Prostate gland (tissue), 2 donors: ENCODE measurements at regions not wholly inside any gene's neighbourhood (a gene's known extent, or its start where the extent isn't known, plus 50 kb on each side); places are given as distances from the start of the nearest gene placed in this dataset.
"Not testable (repeated sequence)": the region's sequence is repeated elsewhere in the genome, so short reads cannot be mapped to it uniquely, and the experiment has no call there.

Experiments
- DNase-seq: peaks from one replicate; pipeline ENCODE4 v3.0.0-alpha.2; 2019; ENCODE audit warnings: low spot score
- H3K27ac ChIP-seq, 2 donors: fragments of 200-600 bp; sonication (generic); 2 replicates each; pipeline ENCODE4 v1.5.1; 2017 to 2019
- H3K27me3 ChIP-seq: fragments of 200-600 bp; sonication (generic); replicated peaks from 2 replicates; pipeline ENCODE4 v1.5.1; 2019; ENCODE audit not compliant: insufficient read depth
- H3K36me3 ChIP-seq, 2 donors: fragments of 200-600 bp; sonication (generic); 1 replicate in 1 of 2; 2 replicates in 1 of 2; pipeline versions ENCODE4 v1.5.1 to v1.8.1; 2017 to 2019
- H3K4me1 ChIP-seq: fragments of 200-600 bp; sonication (generic); replicated peaks from 2 replicates; pipeline ENCODE4 v1.5.1; 2019
- H3K4me3 ChIP-seq, 2 donors: fragments of 200-600 bp; sonication (generic); 2 replicates each; pipeline ENCODE4 v1.5.1; 2017 to 2019
- H3K9me3 ChIP-seq: fragments of 200-600 bp; sonication (generic); 2 replicates; pipeline ENCODE4 v1.5.1; 2017
- POLR2A ChIP-seq: fragments of 450-650 bp; IDR thresholded peaks from one replicate; pipeline ENCODE4 v1.6.1; 2016; ENCODE audit warnings: antibody characterized with exemption, mild to moderate bottlenecking
- POLR2AphosphoS5 ChIP-seq: sonication (generic); formaldehyde crosslinking; IDR thresholded peaks from one replicate; pipeline ENCODE4 v1.6.1; 2017; ENCODE audit warnings: antibody characterized with exemption
- WGBS: methylation state at CpG from one replicate; pipeline ENCODE4 v1.1.5; 2018; 5-methylcytosine and 5-hydroxymethylcytosine counted together
- intact Hi-C: fragments of 100-400 bp; cut with DNase I; formaldehyde crosslinking; loops from one replicate; pipeline ENCODE4 v1.14.2; 2022
- TF ChIP-seq, protein P1 (sequence below), 4 experiments: fragments of 200-600 bp in 2 of 4; fragments of 450-650 bp in 2 of 4; sonication (generic) in 2 of 4; IDR thresholded peaks; 1 replicate in 3 of 4; 2 replicates in 1 of 4; pipeline ENCODE4 v1.5.1; 2016 to 2019; ENCODE audit warnings: antibody characterized with exemption in 4 of 4, mild to moderate bottlenecking in 2 of 4, moderate library complexity in 2 of 4

DNA sequence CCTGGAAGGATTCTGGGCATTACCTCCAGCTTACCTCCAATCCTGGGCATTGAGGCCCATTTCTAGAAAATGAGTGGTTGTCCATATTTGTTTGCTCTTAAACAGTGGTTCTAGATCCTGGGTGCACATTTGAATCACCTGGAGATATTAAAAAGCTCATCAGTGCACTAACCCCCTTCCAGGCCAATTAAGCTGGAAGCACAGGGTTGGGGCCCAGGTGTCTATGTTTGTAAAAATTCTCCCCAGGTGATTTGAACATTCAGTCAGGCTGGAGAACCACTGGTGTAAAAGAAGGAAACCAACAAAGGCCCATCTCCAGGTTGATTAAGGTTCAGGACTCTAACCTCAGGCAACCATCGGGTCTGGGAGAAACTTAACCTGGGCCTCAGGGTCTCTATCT, 102.6 kb upstream of the NANOS1 start:
- H3K36me3 ChIP-seq, result no peaks in the 10 kb centered on the region
- H3K27me3 ChIP-seq, result no peaks in the 10 kb centered on the region
- no peaks in the 10 kb centered on the region for H3K4me1 ChIP-seq
- no peak overlapping the region for H3K4me3 ChIP-seq
- DNase-seq, result no peak
- TF ChIP-seq, protein P1, sequence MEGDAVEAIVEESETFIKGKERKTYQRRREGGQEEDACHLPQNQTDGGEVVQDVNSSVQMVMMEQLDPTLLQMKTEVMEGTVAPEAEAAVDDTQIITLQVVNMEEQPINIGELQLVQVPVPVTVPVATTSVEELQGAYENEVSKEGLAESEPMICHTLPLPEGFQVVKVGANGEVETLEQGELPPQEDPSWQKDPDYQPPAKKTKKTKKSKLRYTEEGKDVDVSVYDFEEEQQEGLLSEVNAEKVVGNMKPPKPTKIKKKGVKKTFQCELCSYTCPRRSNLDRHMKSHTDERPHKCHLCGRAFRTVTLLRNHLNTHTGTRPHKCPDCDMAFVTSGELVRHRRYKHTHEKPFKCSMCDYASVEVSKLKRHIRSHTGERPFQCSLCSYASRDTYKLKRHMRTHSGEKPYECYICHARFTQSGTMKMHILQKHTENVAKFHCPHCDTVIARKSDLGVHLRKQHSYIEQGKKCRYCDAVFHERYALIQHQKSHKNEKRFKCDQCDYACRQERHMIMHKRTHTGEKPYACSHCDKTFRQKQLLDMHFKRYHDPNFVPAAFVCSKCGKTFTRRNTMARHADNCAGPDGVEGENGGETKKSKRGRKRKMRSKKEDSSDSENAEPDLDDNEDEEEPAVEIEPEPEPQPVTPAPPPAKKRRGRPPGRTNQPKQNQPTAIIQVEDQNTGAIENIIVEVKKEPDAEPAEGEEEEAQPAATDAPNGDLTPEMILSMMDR (IDR thresholded peaks at IDR 0.05), result no peak
- TF ChIP-seq POLR2A, result no peak
- TF ChIP-seq POLR2AphosphoS5, result no peak
- no peak overlapping the region for H3K27ac ChIP-seq
- WGBS, result 95% methylated on average over 1 of the region's 1 CpG
- intact Hi-C loops, result no loop called here
- H3K9me3 ChIP-seq, result no peaks in the 10 kb centered on the region

DNA sequence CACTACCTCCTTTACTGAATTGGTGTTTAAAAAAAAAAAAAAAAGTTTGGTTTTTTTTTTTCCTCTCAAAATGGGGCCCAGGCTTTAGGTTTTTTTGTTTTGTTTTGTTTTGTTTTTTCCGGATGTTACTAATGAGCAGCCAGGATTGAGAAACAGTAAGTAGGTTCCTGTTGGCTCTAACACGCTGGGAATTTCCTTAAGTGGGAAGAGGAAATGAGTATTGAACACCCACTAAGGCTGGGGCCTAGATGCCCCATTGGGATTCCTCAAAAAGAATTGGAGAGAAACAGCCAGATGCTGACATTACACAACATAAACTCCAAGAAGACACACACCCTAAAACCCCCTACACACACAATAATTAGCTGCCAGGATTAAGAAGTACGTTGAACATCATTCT, 102.2 kb upstream of the NANOS1 start:
- H3K27ac ChIP-seq, result no peak overlapping the region
- H3K9me3 ChIP-seq, result no peaks in the 10 kb centered on the region
- no peaks in the 10 kb centered on the region for H3K36me3 ChIP-seq
- no peak for DNase-seq
- no peak for TF ChIP-seq POLR2AphosphoS5
- no peaks in the 10 kb centered on the region for H3K4me1 ChIP-seq
- 91% methylated on average over 3 of the region's 3 CpGs for WGBS
- intact Hi-C loops, result no loop called here
- H3K27me3 ChIP-seq, result no peaks in the 10 kb centered on the region
- H3K4me3 ChIP-seq, result no peak overlapping the region

DNA sequence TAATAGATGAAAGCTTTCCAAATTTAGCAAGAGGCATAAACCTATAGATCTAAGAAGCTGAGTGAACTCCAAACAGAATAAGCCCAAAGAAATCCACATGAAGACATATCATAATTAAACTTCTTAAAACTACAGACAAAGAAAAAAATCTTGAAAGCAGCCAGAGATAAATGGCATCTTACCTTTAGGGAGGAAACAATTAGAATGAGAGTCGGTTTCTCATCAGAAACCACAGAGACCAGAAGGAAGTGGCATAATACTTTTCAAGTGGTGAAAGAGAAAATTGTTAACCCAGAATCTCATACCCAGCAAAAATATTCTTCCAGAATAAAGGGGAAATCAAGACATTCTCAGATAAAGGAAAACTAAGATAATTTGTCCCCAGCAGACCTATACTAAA, 98.9 kb upstream of the NANOS1 start:
- no peak overlapping the region for H3K4me3 ChIP-seq
- H3K27ac ChIP-seq, result no peak overlapping the region
- H3K27me3 ChIP-seq, result no peaks in the 10 kb centered on the region
- no peaks in the 10 kb centered on the region for H3K9me3 ChIP-seq
- no peak for TF ChIP-seq POLR2AphosphoS5
- no peak for TF ChIP-seq POLR2A
- TF ChIP-seq, protein P1 (IDR thresholded peaks at IDR 0.05), result no peak
- 76% methylated on average over 1 of the region's 1 CpG for WGBS
- no peak for DNase-seq
- intact Hi-C loops, result no loop called here
- H3K36me3 ChIP-seq, result no peaks in the 10 kb centered on the region
- no peaks in the 10 kb centered on the region for H3K4me1 ChIP-seq

DNA sequence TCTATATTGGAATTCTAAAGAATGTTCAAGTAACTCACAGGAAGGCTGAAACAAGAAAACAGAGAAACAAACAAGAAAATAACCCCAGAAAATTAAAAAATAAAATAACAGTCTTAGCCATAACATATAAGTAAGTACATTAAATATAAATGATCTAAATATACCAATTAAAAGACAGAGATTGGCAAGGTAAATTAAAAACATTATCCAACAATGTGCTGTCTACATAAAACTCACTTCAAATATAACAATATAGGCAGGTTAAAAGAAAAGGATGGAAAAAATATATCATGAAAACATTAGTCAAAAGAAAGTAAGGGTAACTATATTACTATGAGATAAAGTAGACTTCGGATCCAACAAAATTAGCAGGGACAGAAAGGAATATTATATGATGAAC, 98.1 kb upstream of the NANOS1 start:
- Histone ChIP-seq H3K27ac (no peak overlapping the region), H3K4me3 (no peak overlapping the region), H3K9me3 (no peaks in the 10 kb centered on the region), H3K36me3 (no peaks in the 10 kb centered on the region), H3K27me3 (no peaks in the 10 kb centered on the region), H3K4me1 (no peaks in the 10 kb centered on the region)
- WGBS, result 78% methylated on average over 1 of the region's 1 CpG
- intact Hi-C loops, result no loop called here
- TF ChIP-seq, protein P1 (IDR thresholded peaks at IDR 0.05), result no peak
- TF ChIP-seq POLR2A (no peak), POLR2AphosphoS5 (no peak)
- DNase-seq, result no peak

DNA sequence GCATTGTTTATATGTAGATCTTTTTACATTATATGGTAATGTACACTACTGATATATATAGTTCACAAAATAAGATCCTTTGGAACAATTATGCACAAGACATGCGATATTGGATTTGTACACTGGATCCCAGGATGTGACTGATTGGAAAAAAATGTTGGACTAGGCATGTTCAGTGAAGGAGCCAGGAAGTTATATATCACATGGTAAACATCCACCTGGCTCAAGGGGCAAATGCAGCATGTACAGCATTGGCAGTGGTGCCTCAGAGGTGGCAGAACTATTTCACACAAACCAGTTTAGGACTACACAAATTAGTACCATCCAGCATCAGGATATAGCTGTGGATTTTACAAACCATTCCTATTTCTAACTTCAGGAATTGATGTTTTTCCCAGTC, 97.4 kb upstream of the NANOS1 start:
- H3K9me3 ChIP-seq, H3K4me3 ChIP-seq, H3K4me1 ChIP-seq, H3K36me3 ChIP-seq, H3K27me3 ChIP-seq, intact Hi-C loops, H3K27ac ChIP-seq, DNase-seq: not testable (repeated sequence)
- 89% methylated on average over 1 of the region's 1 CpG for WGBS

DNA sequence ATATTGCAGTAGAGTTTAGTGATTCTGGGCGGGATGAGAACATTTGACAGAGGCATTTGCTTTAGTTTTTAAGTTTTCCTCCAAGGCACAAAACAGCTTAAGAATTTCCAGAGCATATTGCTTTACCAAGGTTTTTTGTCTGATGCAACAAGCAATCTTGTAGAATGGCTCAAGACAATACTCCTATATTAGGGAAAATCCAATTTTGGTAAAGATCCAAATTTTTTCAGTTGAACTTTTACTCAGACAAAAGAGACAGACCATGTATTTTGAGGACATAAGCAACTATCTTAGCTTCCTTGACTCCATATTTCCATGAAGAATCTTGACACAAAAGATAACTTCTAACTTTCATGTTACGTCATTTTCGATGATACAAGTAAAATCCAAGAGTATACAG, 92.3 kb upstream of the NANOS1 start:
- TF ChIP-seq POLR2AphosphoS5, result no peak
- Histone ChIP-seq H3K4me1 (no peaks in the 10 kb centered on the region), H3K4me3 (no peak overlapping the region), H3K9me3 (no peaks in the 10 kb centered on the region), H3K36me3 (no peaks in the 10 kb centered on the region), H3K27ac (no peak overlapping the region), H3K27me3 (no peaks in the 10 kb centered on the region)
- WGBS, result 92% methylated on average over 3 of the region's 3 CpGs
- intact Hi-C loops, result no loop called here
- DNase-seq, result no peak
